Thyroid gland (tissue), 4 donors: ENCODE measurements at regions not wholly inside any gene's neighbourhood (a gene's known extent, or its start where the extent isn't known, plus 50 kb on each side); places are given as distances from the start of the nearest gene placed in this dataset.
"Not testable (repeated sequence)": the region's sequence is repeated elsewhere in the genome, so short reads cannot be mapped to it uniquely, and the experiment has no call there.

Experiments used
- POLR2A ChIP-seq, 2 donors: fragments of 450-650 bp; IDR thresholded peaks; one replicate each; pipeline ENCODE4 v1.6.1; 2017; ENCODE audit warnings: antibody characterized with exemption in 2 of 2, mild to moderate bottlenecking in 2 of 2, moderate library complexity in 1 of 2
- TF ChIP-seq, protein P1 (sequence below), 6 experiments: fragments of 200-600 bp in 3 of 6; fragments of 450-650 bp in 3 of 6; sonication (generic) in 3 of 6; IDR thresholded peaks; one replicate each; pipeline ENCODE4 v1.5.1; 2016 to 2019; ENCODE audit warnings: antibody characterized with exemption in 6 of 6, mild to moderate bottlenecking in 2 of 6, inconsistent platforms in 1 of 6, moderate library complexity in 1 of 6

DNA sequence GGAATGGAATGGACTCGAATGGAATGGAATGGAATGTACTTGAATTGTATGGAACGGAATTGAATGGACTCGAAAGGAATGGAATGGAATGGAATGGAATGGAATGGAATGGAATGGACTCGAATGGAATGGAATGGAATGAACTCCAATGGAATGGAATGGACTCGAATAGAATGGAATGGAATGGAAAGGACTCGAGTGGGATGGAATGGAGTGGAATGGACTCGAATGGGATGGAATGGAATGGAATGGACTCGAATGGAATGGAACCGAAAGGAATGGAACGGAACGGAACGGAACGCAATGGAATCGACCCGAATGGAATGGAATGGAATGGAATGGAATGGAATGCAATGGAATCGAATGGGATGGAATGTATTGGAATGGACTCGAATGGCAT is 103.2 kb upstream of the OR4F16 start:
- TF ChIP-seq, protein P1, sequence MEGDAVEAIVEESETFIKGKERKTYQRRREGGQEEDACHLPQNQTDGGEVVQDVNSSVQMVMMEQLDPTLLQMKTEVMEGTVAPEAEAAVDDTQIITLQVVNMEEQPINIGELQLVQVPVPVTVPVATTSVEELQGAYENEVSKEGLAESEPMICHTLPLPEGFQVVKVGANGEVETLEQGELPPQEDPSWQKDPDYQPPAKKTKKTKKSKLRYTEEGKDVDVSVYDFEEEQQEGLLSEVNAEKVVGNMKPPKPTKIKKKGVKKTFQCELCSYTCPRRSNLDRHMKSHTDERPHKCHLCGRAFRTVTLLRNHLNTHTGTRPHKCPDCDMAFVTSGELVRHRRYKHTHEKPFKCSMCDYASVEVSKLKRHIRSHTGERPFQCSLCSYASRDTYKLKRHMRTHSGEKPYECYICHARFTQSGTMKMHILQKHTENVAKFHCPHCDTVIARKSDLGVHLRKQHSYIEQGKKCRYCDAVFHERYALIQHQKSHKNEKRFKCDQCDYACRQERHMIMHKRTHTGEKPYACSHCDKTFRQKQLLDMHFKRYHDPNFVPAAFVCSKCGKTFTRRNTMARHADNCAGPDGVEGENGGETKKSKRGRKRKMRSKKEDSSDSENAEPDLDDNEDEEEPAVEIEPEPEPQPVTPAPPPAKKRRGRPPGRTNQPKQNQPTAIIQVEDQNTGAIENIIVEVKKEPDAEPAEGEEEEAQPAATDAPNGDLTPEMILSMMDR (IDR thresholded peaks at IDR 0.05): not testable (repeated sequence)
- not testable (repeated sequence) for TF ChIP-seq POLR2A (IDR thresholded peaks at IDR 0.05)
